Hepatocyte (in vitro differentiated cells): ENCODE measurements at regions not wholly inside any gene's neighbourhood (a gene's known extent, or its start where the extent isn't known, plus 50 kb on each side); places are given as distances from the start of the nearest gene placed in this dataset.

Experiments used
- CTCF ChIP-seq: fragments of 200-600 bp; sonication (generic); IDR thresholded peaks from 2 replicates; pipeline ENCODE4 v1.5.1; 2016; ENCODE audit warnings: antibody characterized with exemption, mild to moderate bottlenecking; ENCODE audit not compliant: poor library complexity
- EZH2 ChIP-seq: fragments of 200-600 bp; sonication (generic); IDR thresholded peaks from 2 replicates; pipeline ENCODE4 v1.6.1; 2016; ENCODE audit warnings: antibody characterized with exemption, mild to moderate bottlenecking, borderline replicate concordance
- EZH2phosphoT487 ChIP-seq: fragments of 200-600 bp; sonication (generic); IDR thresholded peaks from one replicate; pipeline ENCODE4 v1.6.1; 2018; ENCODE audit warnings: antibody characterized with exemption, mild to moderate bottlenecking, low read depth, moderate library complexity; ENCODE audit not compliant: unreplicated experiment, severe bottlenecking

DNA sequence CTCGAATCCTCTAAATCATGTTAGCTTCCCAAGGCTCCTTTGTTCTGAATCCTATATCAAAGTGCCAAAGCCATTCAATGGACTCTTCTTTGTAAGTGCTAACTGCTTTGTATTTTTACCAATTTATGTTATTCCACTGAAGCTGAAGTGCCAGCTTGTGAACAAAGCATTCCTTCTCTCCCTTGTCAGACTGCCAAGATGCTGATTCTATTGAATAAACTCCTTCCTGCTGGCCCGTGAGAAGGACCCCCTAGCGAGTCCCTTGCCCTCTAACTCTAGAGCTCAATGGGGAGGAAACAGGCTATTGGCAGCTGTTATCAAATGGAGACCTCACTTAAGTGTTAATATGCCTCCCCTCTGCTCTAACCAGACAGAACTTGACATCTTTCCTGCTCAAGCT, 1097.9 kb upstream of the CNTNAP5 start:
- TF ChIP-seq CTCF = no peak
- no peak for TF ChIP-seq EZH2
- no peak for TF ChIP-seq EZH2phosphoT487
